ENCODE measurements at regions not wholly inside any gene's neighbourhood (a gene's known extent, or its start where the extent isn't known, plus 50 kb on each side); places are given as distances from the start of the nearest gene placed in this dataset.

DNA sequence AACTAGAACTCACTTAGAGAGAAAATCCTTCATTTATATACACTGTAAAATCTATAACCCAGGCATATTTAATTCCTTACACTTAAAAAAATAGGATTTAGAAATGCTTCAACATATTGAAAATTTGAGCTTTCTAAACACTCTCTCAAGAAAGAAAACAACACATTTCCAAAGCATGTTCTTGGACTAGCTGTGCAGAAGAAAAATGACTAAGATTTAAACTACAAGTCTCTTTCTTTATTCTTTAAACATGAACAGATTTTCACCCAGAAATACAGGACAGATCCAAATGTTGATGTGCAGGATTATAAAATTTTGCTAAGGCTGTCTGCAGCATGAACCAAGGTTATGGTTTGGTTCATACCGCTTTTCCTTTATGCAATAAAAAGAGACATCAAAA lies 77.7 kb upstream of the TUSC1 start:
- TF ChIP-seq CTCF (IDR thresholded peaks at IDR 0.05) (no peak), POLR2A (IDR thresholded peaks at IDR 0.05) (no peak)
